IMR-90 (cell line): ENCODE measurements at regions not wholly inside any gene's neighbourhood (a gene's known extent, or its start where the extent isn't known, plus 50 kb on each side); places are given as distances from the start of the nearest gene placed in this dataset.

ENCODE experiments used
- ATAC-seq: fragments of 200-7000 bp; cut with Tn5 transposase; 2 replicates; pipeline ENCODE4 v1.9.1; 2020; ENCODE audit warnings: low read depth, mild to moderate bottlenecking, moderate library complexity
- BruUV-seq: library from RNA; stranded (reverse); fragments of 400-500 nt; replicated peaks from 2 replicates; lab custom pipeline; 2021; lab: Mats Ljungman, UMichigan
- CTCF ChIA-PET: fragments of 300-600 bp; formaldehyde crosslinking; extraction: SDS; loops from one replicate; lab custom pipeline; 2021; ENCODE audit warnings: antibody characterized with exemption; lab: Yijun Ruan, JAX
- POLR2A ChIA-PET: fragments of 300-600 bp; sonication (Branson Sonifier 250); formaldehyde crosslinking; loops from one replicate; lab custom pipeline; 2022; ENCODE audit warnings: antibody characterized with exemption; ENCODE audit not compliant: unreplicated experiment; lab: Charles Lee
- DNase-seq: peaks from one replicate; pipeline ENCODE4 v3.0.0; 2013
- H2AFZ ChIP-seq: replicated peaks from 2 replicates; pipeline ENCODE3; 2013; ENCODE audit warnings: low read length, mild to moderate bottlenecking; ENCODE audit not compliant: poor library complexity
- H2AK5ac ChIP-seq: 2 replicates; pipeline ENCODE4 v1.6.1; 2013; ENCODE audit warnings: low read depth, low read length, inconsistent platforms
- H2AK9ac ChIP-seq: replicated peaks from 2 replicates; pipeline ENCODE3; 2013; ENCODE audit warnings: mild to moderate bottlenecking, low read depth, low read length, moderate library complexity; ENCODE audit not compliant: poor library complexity
- H2BK120ac ChIP-seq: 2 replicates; pipeline ENCODE4 v1.6.1; 2013; ENCODE audit warnings: low read depth, low read length, inconsistent platforms
- H2BK15ac ChIP-seq: 3 replicates; pipeline ENCODE4 v1.6.1; 2013; ENCODE audit warnings: low read depth, low read length, inconsistent platforms
- H2BK20ac ChIP-seq: 2 replicates; pipeline ENCODE4 v1.6.1; 2013; ENCODE audit warnings: low read depth, mild to moderate bottlenecking, inconsistent platforms, low read length, moderate library complexity
- H2BK5ac ChIP-seq: 2 replicates; pipeline ENCODE4 v1.6.1; 2013; ENCODE audit warnings: mild to moderate bottlenecking, low read depth, low read length, inconsistent platforms; ENCODE audit not compliant: poor library complexity, severe bottlenecking
- H3K14ac ChIP-seq: replicated peaks from 2 replicates; pipeline ENCODE4 v1.6.1; 2013; ENCODE audit warnings: low read depth, low read length, inconsistent platforms
- H3K18ac ChIP-seq: 2 replicates; pipeline ENCODE4 v1.6.1; 2013; ENCODE audit warnings: low read depth, low read length, control low read depth
- H3K23ac ChIP-seq: 2 replicates; pipeline ENCODE4 v1.6.1; 2013; ENCODE audit warnings: low read depth, low read length, inconsistent platforms
- H3K27ac ChIP-seq: 2 replicates; pipeline ENCODE4 v1.5.1; 2013; ENCODE audit warnings: mild to moderate bottlenecking, control low read depth, low read length; ENCODE audit not compliant: insufficient read depth
- H3K27me3 ChIP-seq: 2 replicates; pipeline ENCODE4 v1.6.1; 2013; ENCODE audit warnings: low read length; ENCODE audit not compliant: control insufficient read depth, insufficient read depth
- H3K36me3 ChIP-seq: 2 replicates; pipeline ENCODE4 v1.6.1; 2013; ENCODE audit warnings: low read length, mixed read lengths; ENCODE audit not compliant: control insufficient read depth, insufficient read depth
- H3K4ac ChIP-seq: 2 replicates; pipeline ENCODE4 v1.6.1; 2013; ENCODE audit warnings: low read depth, low read length, inconsistent platforms
- H3K4me1 ChIP-seq: 2 replicates; pipeline ENCODE4 v1.6.1; 2013; ENCODE audit warnings: low read length, mixed read lengths; ENCODE audit not compliant: control insufficient read depth, insufficient read depth
- H3K4me2 ChIP-seq: 2 replicates; pipeline ENCODE4 v1.6.1; 2013; ENCODE audit warnings: low read depth, mild to moderate bottlenecking, control low read depth, low read length, moderate library complexity
- H3K4me3 ChIP-seq: 2 replicates; pipeline ENCODE4 v1.5.1; 2013; ENCODE audit warnings: low read depth, mild to moderate bottlenecking, control low read depth, low read length, moderate library complexity; ENCODE audit not compliant: insufficient read depth
- H3K56ac ChIP-seq: 2 replicates; pipeline ENCODE4 v1.6.1; 2013; ENCODE audit warnings: low read length, inconsistent platforms; ENCODE audit not compliant: insufficient read depth; ENCODE audit errors: extremely low read depth
- H3K79me1 ChIP-seq, 2 experiments: 2 replicates each; pipeline ENCODE4 v1.6.1; 2013; ENCODE audit warnings: low read length in 2 of 2, inconsistent platforms in 1 of 2, low read depth in 1 of 2
- H3K9ac ChIP-seq: 2 replicates; pipeline ENCODE4 v1.6.1; 2013; ENCODE audit warnings: low read depth, low read length, control low read depth
- H3K9me1 ChIP-seq: 2 replicates; pipeline ENCODE4 v1.6.1; 2013; ENCODE audit warnings: low read length, inconsistent platforms; ENCODE audit not compliant: insufficient read depth
- H3K9me3 ChIP-seq: 2 replicates; pipeline ENCODE4 v1.6.1; 2013; ENCODE audit warnings: low read length; ENCODE audit not compliant: control insufficient read depth, insufficient read depth
- H4K20me1 ChIP-seq: 2 replicates; pipeline ENCODE4 v1.6.1; 2013; ENCODE audit warnings: low read length, inconsistent platforms; ENCODE audit not compliant: insufficient read depth
- H4K5ac ChIP-seq: 2 replicates; pipeline ENCODE4 v1.6.1; 2013; ENCODE audit warnings: mild to moderate bottlenecking, low read depth, low read length, control low read depth
- H4K8ac ChIP-seq, 2 experiments: 2 replicates each; pipeline ENCODE4 v1.6.1; 2013; ENCODE audit warnings: low read depth in 2 of 2, low read length in 2 of 2, control low read depth in 1 of 2, inconsistent platforms in 1 of 2
- H4K91ac ChIP-seq: 2 replicates; pipeline ENCODE4 v1.6.1; 2013; ENCODE audit warnings: low read depth, low read length, inconsistent platforms; ENCODE audit not compliant: insufficient read depth
- CEBPB ChIP-seq: IDR thresholded peaks from 2 replicates; pipeline ENCODE4 v1.6.1; 2012; ENCODE audit warnings: low read depth, low read length, improper control_type of control experiment
- CHD1 ChIP-seq: IDR thresholded peaks from 2 replicates; pipeline ENCODE4 v1.6.1; 2012; ENCODE audit warnings: low read depth, low read length, improper control_type of control experiment
- ELK1 ChIP-seq: fragments of 150-350 bp; IDR thresholded peaks from 2 replicates; pipeline ENCODE4 v1.6.1; 2016; ENCODE audit warnings: low read depth, mild to moderate bottlenecking, low read length, moderate library complexity, borderline replicate concordance
- FOS ChIP-seq: fragments of 150-350 bp; IDR thresholded peaks from 2 replicates; pipeline ENCODE4 v1.6.1; 2016; ENCODE audit warnings: low read depth, low read length
- MAFK ChIP-seq: IDR thresholded peaks from 2 replicates; pipeline ENCODE4 v1.6.1; 2012; ENCODE audit warnings: low read depth, low read length, improper control_type of control experiment
- MXI1 ChIP-seq: IDR thresholded peaks from 2 replicates; pipeline ENCODE4 v1.6.1; 2012; ENCODE audit warnings: low read depth, mild to moderate bottlenecking, low read length, moderate library complexity, borderline replicate concordance
- POLR2A ChIP-seq: IDR thresholded peaks from 2 replicates; pipeline ENCODE4 v1.6.1; 2012; ENCODE audit warnings: mild to moderate bottlenecking, low read depth, low read length
- WGBS, 2 experiments: methylation state at CpG; one replicate each; pipeline versions ENCODE4 v1.1.5 to v1.1.7; 2013; ENCODE audit warnings: missing lambda C conversion rate in 2 of 2; ENCODE audit not compliant: insufficient read length in 1 of 2; ENCODE audit errors: extremely low coverage in 2 of 2; 5-methylcytosine and 5-hydroxymethylcytosine counted together
- dilution Hi-C: fragments of 300-500 bp; cut with HindIII; formaldehyde crosslinking; loops from one replicate; pipeline ENCODE4 v1.14.3; 2018; ENCODE audit warnings: low sequenced_read_pairs; ENCODE audit not compliant: unreplicated experiment
- in situ Hi-C: fragments of 300-500 bp; cut with MboI; formaldehyde crosslinking; loops from 3 replicates; pipeline ENCODE4 v1.14.3; 2019; ENCODE audit warnings: low sequenced_read_pairs, inconsistent platforms, mixed read lengths
- intact Hi-C: fragments of 100-400 bp; cut with micrococcal nuclease; formaldehyde crosslinking; loops from 2 replicates; pipeline ENCODE4 v1.10.0; 2022

GRCh38 chr19:29086646-29087045 is 126.3 kb downstream of the UQCRFS1 start:
- H4K8ac ChIP-seq: no peak overlapping the region
- H3K9me3 ChIP-seq: peaks cover 2% of the 10 kb centered on the region; the same call in 1 of the 2 replicates
- BruUV-seq: no TSS peak
- no peaks in the 10 kb centered on the region for H3K36me3 ChIP-seq
- H3K4me3 ChIP-seq: no peak overlapping the region
- no peak overlapping the region for H3K4ac ChIP-seq
- no peaks in the 10 kb centered on the region for H3K4me1 ChIP-seq
- no peaks in the 10 kb centered on the region for H3K27me3 ChIP-seq
- ChIA-PET CTCF (no interaction called here), POLR2A (no interaction called here)
- no peak overlapping the region for H3K18ac ChIP-seq
- H3K9ac ChIP-seq: no peak overlapping the region
- no peak overlapping the region for H3K27ac ChIP-seq
- intact Hi-C loops (no loop called here), dilution Hi-C loops (no loop called here), in situ Hi-C loops (no loop called here)
- no peak overlapping the region for H3K56ac ChIP-seq
- ATAC-seq (no peak), DNase-seq (no peak)
- no peak overlapping the region for H2BK20ac ChIP-seq
- H4K91ac ChIP-seq: no peak overlapping the region
- no peaks in the 10 kb centered on the region for H3K79me1 ChIP-seq
- H2BK120ac ChIP-seq: no peak overlapping the region
- no peak overlapping the region for H2AK9ac ChIP-seq
- no peak overlapping the region for H3K14ac ChIP-seq
- no peak overlapping the region for H2AK5ac ChIP-seq
- H3K9me1 ChIP-seq: no peaks in the 10 kb centered on the region
- TF ChIP-seq MAFK (no peak), POLR2A (no peak), FOS (no peak), CHD1 (no peak), CEBPB (no peak), ELK1 (no peak), MXI1 (no peak)
- no peak overlapping the region for H2AFZ ChIP-seq
- H2BK15ac ChIP-seq: no peak overlapping the region
- no peak overlapping the region for H4K5ac ChIP-seq
- H3K23ac ChIP-seq: no peak overlapping the region
- 64% methylated on average over 6 of the region's 10 CpGs; no CpG with 5 or more reads in 1 of the 2 experiments for WGBS, 2 experiments
- no peak overlapping the region for H3K4me2 ChIP-seq
- no peak overlapping the region for H2BK5ac ChIP-seq
- H4K20me1 ChIP-seq: no peaks in the 10 kb centered on the region
